ENCODE measurements at regions not wholly inside any gene's neighbourhood (a gene's known extent, or its start where the extent isn't known, plus 50 kb on each side); places are given as distances from the start of the nearest gene placed in this dataset.

DNA sequence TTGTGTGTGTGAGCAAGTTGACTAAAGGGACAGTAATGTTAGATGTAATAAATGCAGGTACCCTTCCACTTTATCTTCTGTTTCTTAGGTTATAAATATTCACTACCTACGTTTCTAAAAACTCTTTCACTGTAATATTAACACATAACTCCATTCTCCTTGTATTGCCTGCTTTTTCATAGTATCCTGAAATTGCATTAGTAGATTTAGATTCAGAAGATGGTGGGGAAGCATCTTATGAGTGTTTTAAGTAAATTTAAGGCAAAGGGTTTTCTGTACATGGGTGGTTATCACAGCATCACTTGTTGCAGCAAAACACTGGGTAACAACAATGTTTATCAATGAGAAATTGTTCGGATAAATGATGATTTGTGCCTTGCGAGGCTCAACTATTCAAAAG is 115.2 kb upstream of the VPREB1 start:
- H3K36me3 ChIP-seq (ENCODE audit: control insufficient read depth in 1 of 2, insufficient read depth in 2 of 2, low read length in 2 of 2) = no peaks in the 10 kb centered on the region
- TF ChIP-seq SRF (IDR thresholded peaks at IDR 0.05; ENCODE audit: low read depth) (no peak), FOSL1 (IDR thresholded peaks at IDR 0.05; ENCODE audit: low read depth) (no peak), SP1 (IDR thresholded peaks at IDR 0.05; ENCODE audit: low read depth) (no peak), ZNF274 (IDR thresholded peaks at IDR 0.05; ENCODE audit: low read depth, low read length) (no peak), CEBPB (IDR thresholded peaks at IDR 0.05; ENCODE audit: low read depth) (no peak), SIN3A (IDR thresholded peaks at IDR 0.05; ENCODE audit: low read depth) (no peak), EZH2 (IDR thresholded peaks at IDR 0.05) (no peak), TCF7L2 (IDR thresholded peaks at IDR 0.05; ENCODE audit: borderline replicate concordance, extremely low read depth, insufficient read depth, insufficient read length) (no peak), POLR2AphosphoS5 (IDR thresholded peaks at IDR 0.05; ENCODE audit: low read depth, low read length) (no peak), EGR1 (IDR thresholded peaks at IDR 0.05; ENCODE audit: low read depth) (no peak), ELF1 (IDR thresholded peaks at IDR 0.05; ENCODE audit: borderline replicate concordance, low read depth) (no peak), CBX3 (IDR thresholded peaks at IDR 0.05; ENCODE audit: low read depth) (no peak), ZFX (IDR thresholded peaks at IDR 0.05) (no peak), RAD21 (IDR thresholded peaks at IDR 0.05; ENCODE audit: low read depth) (no peak)
- TF ChIP-seq, protein P1, sequence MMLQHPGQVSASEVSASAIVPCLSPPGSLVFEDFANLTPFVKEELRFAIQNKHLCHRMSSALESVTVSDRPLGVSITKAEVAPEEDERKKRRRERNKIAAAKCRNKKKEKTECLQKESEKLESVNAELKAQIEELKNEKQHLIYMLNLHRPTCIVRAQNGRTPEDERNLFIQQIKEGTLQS (IDR thresholded peaks at IDR 0.05) = no peak
- TF ChIP-seq, protein P2, sequence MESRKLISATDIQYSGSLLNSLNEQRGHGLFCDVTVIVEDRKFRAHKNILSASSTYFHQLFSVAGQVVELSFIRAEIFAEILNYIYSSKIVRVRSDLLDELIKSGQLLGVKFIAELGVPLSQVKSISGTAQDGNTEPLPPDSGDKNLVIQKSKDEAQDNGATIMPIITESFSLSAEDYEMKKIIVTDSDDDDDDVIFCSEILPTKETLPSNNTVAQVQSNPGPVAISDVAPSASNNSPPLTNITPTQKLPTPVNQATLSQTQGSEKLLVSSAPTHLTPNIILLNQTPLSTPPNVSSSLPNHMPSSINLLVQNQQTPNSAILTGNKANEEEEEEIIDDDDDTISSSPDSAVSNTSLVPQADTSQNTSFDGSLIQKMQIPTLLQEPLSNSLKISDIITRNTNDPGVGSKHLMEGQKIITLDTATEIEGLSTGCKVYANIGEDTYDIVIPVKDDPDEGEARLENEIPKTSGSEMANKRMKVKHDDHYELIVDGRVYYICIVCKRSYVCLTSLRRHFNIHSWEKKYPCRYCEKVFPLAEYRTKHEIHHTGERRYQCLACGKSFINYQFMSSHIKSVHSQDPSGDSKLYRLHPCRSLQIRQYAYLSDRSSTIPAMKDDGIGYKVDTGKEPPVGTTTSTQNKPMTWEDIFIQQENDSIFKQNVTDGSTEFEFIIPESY (IDR thresholded peaks at IDR 0.05; ENCODE audit: extremely low read depth, insufficient replicate concordance, low read length) = no peak
- TF ChIP-seq, protein P3, sequence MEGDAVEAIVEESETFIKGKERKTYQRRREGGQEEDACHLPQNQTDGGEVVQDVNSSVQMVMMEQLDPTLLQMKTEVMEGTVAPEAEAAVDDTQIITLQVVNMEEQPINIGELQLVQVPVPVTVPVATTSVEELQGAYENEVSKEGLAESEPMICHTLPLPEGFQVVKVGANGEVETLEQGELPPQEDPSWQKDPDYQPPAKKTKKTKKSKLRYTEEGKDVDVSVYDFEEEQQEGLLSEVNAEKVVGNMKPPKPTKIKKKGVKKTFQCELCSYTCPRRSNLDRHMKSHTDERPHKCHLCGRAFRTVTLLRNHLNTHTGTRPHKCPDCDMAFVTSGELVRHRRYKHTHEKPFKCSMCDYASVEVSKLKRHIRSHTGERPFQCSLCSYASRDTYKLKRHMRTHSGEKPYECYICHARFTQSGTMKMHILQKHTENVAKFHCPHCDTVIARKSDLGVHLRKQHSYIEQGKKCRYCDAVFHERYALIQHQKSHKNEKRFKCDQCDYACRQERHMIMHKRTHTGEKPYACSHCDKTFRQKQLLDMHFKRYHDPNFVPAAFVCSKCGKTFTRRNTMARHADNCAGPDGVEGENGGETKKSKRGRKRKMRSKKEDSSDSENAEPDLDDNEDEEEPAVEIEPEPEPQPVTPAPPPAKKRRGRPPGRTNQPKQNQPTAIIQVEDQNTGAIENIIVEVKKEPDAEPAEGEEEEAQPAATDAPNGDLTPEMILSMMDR (IDR thresholded peaks at IDR 0.05 in 2 of 3, conservative IDR thresholded peaks at IDR 0.05 in 1 of 3; ENCODE audit: borderline replicate concordance in 1 of 3, insufficient read depth in 1 of 3, low read depth in 2 of 3, low read length in 2 of 3) = no peak
- TF ChIP-seq, protein P4, sequence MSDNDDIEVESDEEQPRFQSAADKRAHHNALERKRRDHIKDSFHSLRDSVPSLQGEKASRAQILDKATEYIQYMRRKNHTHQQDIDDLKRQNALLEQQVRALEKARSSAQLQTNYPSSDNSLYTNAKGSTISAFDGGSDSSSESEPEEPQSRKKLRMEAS (IDR thresholded peaks at IDR 0.05) = no peak
- TF ChIP-seq, protein P5, sequence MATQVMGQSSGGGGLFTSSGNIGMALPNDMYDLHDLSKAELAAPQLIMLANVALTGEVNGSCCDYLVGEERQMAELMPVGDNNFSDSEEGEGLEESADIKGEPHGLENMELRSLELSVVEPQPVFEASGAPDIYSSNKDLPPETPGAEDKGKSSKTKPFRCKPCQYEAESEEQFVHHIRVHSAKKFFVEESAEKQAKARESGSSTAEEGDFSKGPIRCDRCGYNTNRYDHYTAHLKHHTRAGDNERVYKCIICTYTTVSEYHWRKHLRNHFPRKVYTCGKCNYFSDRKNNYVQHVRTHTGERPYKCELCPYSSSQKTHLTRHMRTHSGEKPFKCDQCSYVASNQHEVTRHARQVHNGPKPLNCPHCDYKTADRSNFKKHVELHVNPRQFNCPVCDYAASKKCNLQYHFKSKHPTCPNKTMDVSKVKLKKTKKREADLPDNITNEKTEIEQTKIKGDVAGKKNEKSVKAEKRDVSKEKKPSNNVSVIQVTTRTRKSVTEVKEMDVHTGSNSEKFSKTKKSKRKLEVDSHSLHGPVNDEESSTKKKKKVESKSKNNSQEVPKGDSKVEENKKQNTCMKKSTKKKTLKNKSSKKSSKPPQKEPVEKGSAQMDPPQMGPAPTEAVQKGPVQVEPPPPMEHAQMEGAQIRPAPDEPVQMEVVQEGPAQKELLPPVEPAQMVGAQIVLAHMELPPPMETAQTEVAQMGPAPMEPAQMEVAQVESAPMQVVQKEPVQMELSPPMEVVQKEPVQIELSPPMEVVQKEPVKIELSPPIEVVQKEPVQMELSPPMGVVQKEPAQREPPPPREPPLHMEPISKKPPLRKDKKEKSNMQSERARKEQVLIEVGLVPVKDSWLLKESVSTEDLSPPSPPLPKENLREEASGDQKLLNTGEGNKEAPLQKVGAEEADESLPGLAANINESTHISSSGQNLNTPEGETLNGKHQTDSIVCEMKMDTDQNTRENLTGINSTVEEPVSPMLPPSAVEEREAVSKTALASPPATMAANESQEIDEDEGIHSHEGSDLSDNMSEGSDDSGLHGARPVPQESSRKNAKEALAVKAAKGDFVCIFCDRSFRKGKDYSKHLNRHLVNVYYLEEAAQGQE (IDR thresholded peaks at IDR 0.05; ENCODE audit: low read depth) = no peak
- ChIA-PET POLR2A (no interaction called here), CTCF (interaction anchor here (0.9 kb wide), 1 partner anchor 19 kb away, joined by 5 read pairs; no protein-coding TSS in a partner anchor), RAD21 (ENCODE audit: low non-redundant PET in 1 of 2, low total read pairs in 2 of 2, uncharacterized antibody in 2 of 2, unreplicated experiment in 2 of 2) (no interaction called here)
- BruUV-seq (replicated peaks) = no TSS peak
- no peak overlapping the region for H3K27ac ChIP-seq (ENCODE audit: low read depth, low read length)
- ATAC-seq (no peak), DNase-seq (ENCODE audit: low read depth, low spot score) (no peak)
- no peaks in the 10 kb centered on the region for H3K9me3 ChIP-seq (ENCODE audit: control insufficient read depth in 1 of 2, insufficient read depth in 1 of 2, low read depth in 1 of 2, low read length in 2 of 2)
- H3K4me3 ChIP-seq (replicated peaks in 1 of 2; ENCODE audit: low read depth in 1 of 2, low read length in 2 of 2) = no peak overlapping the region
- no peak overlapping the region for H2AFZ ChIP-seq (ENCODE audit: low read depth, low read length, poor library complexity, severe bottlenecking)
- intact Hi-C loops (cut with micrococcal nuclease) = no loop called here
- H4K20me1 ChIP-seq (ENCODE audit: insufficient read depth) = no peaks in the 10 kb centered on the region
- H3K79me2 ChIP-seq (ENCODE audit: insufficient read depth, low read length) = no peaks in the 10 kb centered on the region
- no peak overlapping the region for H3K4me2 ChIP-seq (ENCODE audit: low read length)
- H3K9ac ChIP-seq (ENCODE audit: low read length) = no peak overlapping the region
- H3K27me3 ChIP-seq (ENCODE audit: insufficient read depth, low read length) = peaks cover 10% of the 10 kb centered on the region; the same call in 1 of the 2 replicates
- no peaks in the 10 kb centered on the region for H3K9me2 ChIP-seq (ENCODE audit: insufficient read depth)
- H3K4me1 ChIP-seq (ENCODE audit: control insufficient read depth in 1 of 2, insufficient read depth in 2 of 2, low read length in 2 of 2) = no peaks in the 10 kb centered on the region
